ENCODE measurements at regions not wholly inside any gene's neighbourhood (a gene's known extent, or its start where the extent isn't known, plus 50 kb on each side); places are given as distances from the start of the nearest gene placed in this dataset.

DNA sequence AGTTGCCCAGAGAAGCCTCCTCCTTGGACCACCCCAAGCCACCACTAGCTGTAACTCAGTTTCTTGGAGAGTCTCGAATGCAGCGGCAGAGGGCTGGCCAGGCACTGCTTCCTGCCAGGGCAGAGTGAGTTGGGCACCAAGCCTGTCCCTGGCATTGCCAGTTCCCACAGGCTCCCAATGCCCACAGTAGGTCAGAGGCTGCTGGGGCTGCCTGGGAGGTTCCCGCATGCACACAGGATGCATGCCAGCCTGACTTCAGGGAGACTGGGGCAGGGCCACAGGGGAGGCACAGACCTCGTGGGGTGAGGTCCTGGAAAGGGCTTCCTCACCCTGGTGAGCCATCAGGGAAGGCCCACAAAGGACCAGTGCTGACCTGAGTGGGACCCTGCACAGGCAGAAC is 152.8 kb downstream of the ZNF248 start:
- TF ChIP-seq CTCF (conservative IDR thresholded peaks at IDR 0.05 in 1 of 2, IDR thresholded peaks at IDR 0.05 in 1 of 2; ENCODE audit: extremely low read depth in 1 of 2, insufficient read depth in 1 of 2, low read depth in 1 of 2, low read length in 2 of 2) (no peak), EZH2 (IDR thresholded peaks at IDR 0.05; ENCODE audit: borderline replicate concordance, low read length) (no peak)
